H1 (cell line): ENCODE measurements at regions not wholly inside any gene's neighbourhood (a gene's known extent, or its start where the extent isn't known, plus 50 kb on each side); places are given as distances from the start of the nearest gene placed in this dataset.

Experiments used
- ATF3 ChIP-seq: IDR thresholded peaks from 2 replicates; pipeline ENCODE4 v1.6.1; 2011; ENCODE audit warnings: low read depth, mild to moderate bottlenecking, low read length; ENCODE audit not compliant: insufficient read depth
- BCL11A ChIP-seq, 2 experiments: IDR thresholded peaks; one replicate each; pipeline ENCODE4 v1.6.1; 2011; ENCODE audit warnings: low read depth in 2 of 2, low read length in 2 of 2, mild to moderate bottlenecking in 2 of 2
- BRCA1 ChIP-seq: IDR thresholded peaks from 2 replicates; pipeline ENCODE4 v1.6.1; 2012; ENCODE audit warnings: low read depth, low read length, improper control_type of control experiment
- CHD7 ChIP-seq: fragments of 300-600 bp; sonication (generic); IDR thresholded peaks from 2 replicates; pipeline ENCODE4 v1.7.1; 2012; ENCODE audit warnings: low read length, moderate library complexity, mild to moderate bottlenecking, inconsistent platforms; ENCODE audit not compliant: insufficient replicate concordance
- EP300 ChIP-seq, 2 experiments: IDR thresholded peaks; 1 replicate in 1 of 2; 2 replicates in 1 of 2; pipeline ENCODE4 v1.6.1; 2011 to 2012; ENCODE audit warnings: low read depth in 2 of 2, low read length in 2 of 2, mild to moderate bottlenecking in 2 of 2, borderline replicate concordance in 1 of 2, inconsistent platforms in 1 of 2, moderate library complexity in 1 of 2
- SP1 ChIP-seq: IDR thresholded peaks from 2 replicates; pipeline ENCODE4 v1.6.1; 2011; ENCODE audit warnings: low read depth, low read length
- ZNF274 ChIP-seq: IDR thresholded peaks from 2 replicates; pipeline ENCODE4 v1.7.0; 2012; ENCODE audit warnings: low read length, borderline replicate concordance; ENCODE audit errors: extremely low read depth
- TF ChIP-seq, protein P1 (sequence below): IDR thresholded peaks from 2 replicates; pipeline ENCODE4 v1.6.1; 2012; ENCODE audit warnings: inconsistent platforms

GRCh38 chr1:118717893-118718292 is 270.2 kb downstream of the TBX15 start (continued):
- TF ChIP-seq SP1 (no peak), BCL11A (IDR thresholded peaks at IDR 0.05; ENCODE audit: low read depth in 2 of 2, low read length in 2 of 2) (no peak), EP300 (IDR thresholded peaks at IDR 0.05; ENCODE audit: borderline replicate concordance in 1 of 2, low read depth in 2 of 2, low read length in 2 of 2) (no peak), ZNF274 (no peak), ATF3 (no peak), CHD7 (no peak), BRCA1 (no peak)
- TF ChIP-seq, protein P1, sequence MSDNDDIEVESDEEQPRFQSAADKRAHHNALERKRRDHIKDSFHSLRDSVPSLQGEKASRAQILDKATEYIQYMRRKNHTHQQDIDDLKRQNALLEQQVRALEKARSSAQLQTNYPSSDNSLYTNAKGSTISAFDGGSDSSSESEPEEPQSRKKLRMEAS: no peak
